ENCODE measurements at regions not wholly inside any gene's neighbourhood (a gene's known extent, or its start where the extent isn't known, plus 50 kb on each side); places are given as distances from the start of the nearest gene placed in this dataset.

GRCh38 chr4:34009951-34010350 lies 2234.4 kb downstream of the ARAP2 start:
- WGBS (ENCODE audit: insufficient coverage, low coverage, low lambda C conversion rate, missing lambda C conversion rate), result 46% methylated on average over 1 of the region's 1 CpG
- Histone ChIP-seq H3K4me1 (no peaks in the 10 kb centered on the region), H3K4me3 (no peak overlapping the region), H3K36me3 (no peaks in the 10 kb centered on the region), H3K9me3 (no peaks in the 10 kb centered on the region), H3K27ac (no peak overlapping the region), H3K27me3 (no peaks in the 10 kb centered on the region)
- TF ChIP-seq CTCF (IDR thresholded peaks at IDR 0.05) (no peak), POLR2A (IDR thresholded peaks at IDR 0.05) (no peak)
- intact Hi-C loops (cut with DNase I), result no loop called here
- DNase-seq, result no peak
- ATAC-seq, result no peak

GRCh38 chr4:34010751-34011519 lies 2233.4 kb downstream of the ARAP2 start:
- H3K4me3 ChIP-seq, result no peak overlapping the region
- H3K9me3 ChIP-seq, result no peaks in the 10 kb centered on the region
- no peak for TF ChIP-seq POLR2A (IDR thresholded peaks at IDR 0.05)
- no peak for TF ChIP-seq CTCF (IDR thresholded peaks at IDR 0.05)
- H3K27me3 ChIP-seq, result no peaks in the 10 kb centered on the region
- ATAC-seq (no peak), DNase-seq (no peak)
- no peaks in the 10 kb centered on the region for H3K36me3 ChIP-seq
- H3K27ac ChIP-seq, result no peak overlapping the region
- intact Hi-C loops (cut with DNase I), result no loop called here
- H3K4me1 ChIP-seq, result no peaks in the 10 kb centered on the region
- 32% methylated on average over 6 of the region's 6 CpGs for WGBS (ENCODE audit: insufficient coverage, low coverage, low lambda C conversion rate, missing lambda C conversion rate)

GRCh38 chr4:34035225-34035624 lies 2209.1 kb downstream of the ARAP2 start:
- 39% methylated on average over 1 of the region's 1 CpG for WGBS (ENCODE audit: insufficient coverage, low coverage, low lambda C conversion rate, missing lambda C conversion rate)
- no peak overlapping the region for H3K27ac ChIP-seq
- intact Hi-C loops (cut with DNase I), result no loop called here
- H3K36me3 ChIP-seq, result no peaks in the 10 kb centered on the region
- no peak overlapping the region for H3K4me3 ChIP-seq
- H3K4me1 ChIP-seq, result no peaks in the 10 kb centered on the region
- no peak for DNase-seq
- no peaks in the 10 kb centered on the region for H3K27me3 ChIP-seq
- TF ChIP-seq CTCF (IDR thresholded peaks at IDR 0.05) (no peak), POLR2A (IDR thresholded peaks at IDR 0.05) (no peak)
- no peaks in the 10 kb centered on the region for H3K9me3 ChIP-seq
- ATAC-seq, result no peak

GRCh38 chr4:34037280-34037679 lies 2207.0 kb downstream of the ARAP2 start:
- TF ChIP-seq POLR2A (IDR thresholded peaks at IDR 0.05) (no peak), CTCF (IDR thresholded peaks at IDR 0.05) (no peak)
- Histone ChIP-seq H3K27me3 (no peaks in the 10 kb centered on the region), H3K4me1 (no peaks in the 10 kb centered on the region), H3K36me3 (no peaks in the 10 kb centered on the region), H3K4me3 (no peak overlapping the region), H3K27ac (no peak overlapping the region), H3K9me3 (no peaks in the 10 kb centered on the region)
- intact Hi-C loops (cut with DNase I), result no loop called here
- 60% methylated on average over 1 of the region's 1 CpG for WGBS (ENCODE audit: insufficient coverage, low coverage, low lambda C conversion rate, missing lambda C conversion rate)
- DNase-seq (no peak), ATAC-seq (no peak)

Measured in right lobe of liver (tissue), 6 donors.